ENCODE measurements at regions not wholly inside any gene's neighbourhood (a gene's known extent, or its start where the extent isn't known, plus 50 kb on each side); places are given as distances from the start of the nearest gene placed in this dataset.

DNA sequence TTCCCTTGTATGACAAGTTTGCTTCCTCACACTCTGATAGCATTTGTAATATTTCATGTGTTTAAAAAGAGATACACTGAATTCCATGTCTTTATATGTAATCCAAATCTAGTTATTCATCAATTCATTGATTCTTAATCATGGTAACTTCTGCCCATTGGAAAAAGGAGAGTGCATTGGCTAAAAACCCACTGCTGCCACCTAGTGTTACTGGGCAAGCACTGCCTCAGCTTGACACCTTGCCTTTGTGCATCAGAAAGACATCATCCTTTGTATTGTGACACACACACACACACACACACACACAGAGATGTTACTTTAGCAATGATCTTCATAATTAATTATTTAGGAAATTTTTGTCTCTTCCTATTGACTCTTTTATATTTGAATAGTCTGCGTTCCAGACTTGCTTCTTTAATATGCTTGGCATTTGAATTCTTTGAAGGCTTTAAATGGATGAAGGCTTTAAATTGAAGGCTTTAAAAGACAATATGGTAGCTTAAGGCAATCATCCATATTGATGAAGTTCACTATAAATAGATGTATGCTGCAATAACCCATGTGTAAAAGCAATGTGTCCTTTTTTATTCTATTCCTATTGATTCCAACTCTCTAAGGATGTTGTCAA is 414.2 kb upstream of the CHST9 start:
- ATAC-seq (no peak), DNase-seq (peak; percentile 49)
- H3K36me3 Mint-ChIP-seq (ENCODE audit: low read depth): no peaks in the 10 kb centered on the region
- ChIA-PET CTCF (interaction anchor here (0.9 to 1.2 kb wide), 2 partner anchors 10 to 13 kb away, joined by 3 to 4 read pairs; no protein-coding TSS in a partner anchor), POLR2A (no interaction called here)
- H3K27me3 Mint-ChIP-seq: no peaks in the 10 kb centered on the region
- H3K27ac Mint-ChIP-seq: no peak overlapping the region
- H3K4me3 Mint-ChIP-seq: no peak overlapping the region
- no peaks in the 10 kb centered on the region for H3K4me1 Mint-ChIP-seq (ENCODE audit: low read depth)
- no peaks in the 10 kb centered on the region for H3K9me3 Mint-ChIP-seq
- intact Hi-C loops (cut with micrococcal nuclease): no loop called here
- TF ChIP-seq, protein P1, sequence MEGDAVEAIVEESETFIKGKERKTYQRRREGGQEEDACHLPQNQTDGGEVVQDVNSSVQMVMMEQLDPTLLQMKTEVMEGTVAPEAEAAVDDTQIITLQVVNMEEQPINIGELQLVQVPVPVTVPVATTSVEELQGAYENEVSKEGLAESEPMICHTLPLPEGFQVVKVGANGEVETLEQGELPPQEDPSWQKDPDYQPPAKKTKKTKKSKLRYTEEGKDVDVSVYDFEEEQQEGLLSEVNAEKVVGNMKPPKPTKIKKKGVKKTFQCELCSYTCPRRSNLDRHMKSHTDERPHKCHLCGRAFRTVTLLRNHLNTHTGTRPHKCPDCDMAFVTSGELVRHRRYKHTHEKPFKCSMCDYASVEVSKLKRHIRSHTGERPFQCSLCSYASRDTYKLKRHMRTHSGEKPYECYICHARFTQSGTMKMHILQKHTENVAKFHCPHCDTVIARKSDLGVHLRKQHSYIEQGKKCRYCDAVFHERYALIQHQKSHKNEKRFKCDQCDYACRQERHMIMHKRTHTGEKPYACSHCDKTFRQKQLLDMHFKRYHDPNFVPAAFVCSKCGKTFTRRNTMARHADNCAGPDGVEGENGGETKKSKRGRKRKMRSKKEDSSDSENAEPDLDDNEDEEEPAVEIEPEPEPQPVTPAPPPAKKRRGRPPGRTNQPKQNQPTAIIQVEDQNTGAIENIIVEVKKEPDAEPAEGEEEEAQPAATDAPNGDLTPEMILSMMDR (IDR thresholded peaks at IDR 0.05): peak; percentile 67

DNA sequence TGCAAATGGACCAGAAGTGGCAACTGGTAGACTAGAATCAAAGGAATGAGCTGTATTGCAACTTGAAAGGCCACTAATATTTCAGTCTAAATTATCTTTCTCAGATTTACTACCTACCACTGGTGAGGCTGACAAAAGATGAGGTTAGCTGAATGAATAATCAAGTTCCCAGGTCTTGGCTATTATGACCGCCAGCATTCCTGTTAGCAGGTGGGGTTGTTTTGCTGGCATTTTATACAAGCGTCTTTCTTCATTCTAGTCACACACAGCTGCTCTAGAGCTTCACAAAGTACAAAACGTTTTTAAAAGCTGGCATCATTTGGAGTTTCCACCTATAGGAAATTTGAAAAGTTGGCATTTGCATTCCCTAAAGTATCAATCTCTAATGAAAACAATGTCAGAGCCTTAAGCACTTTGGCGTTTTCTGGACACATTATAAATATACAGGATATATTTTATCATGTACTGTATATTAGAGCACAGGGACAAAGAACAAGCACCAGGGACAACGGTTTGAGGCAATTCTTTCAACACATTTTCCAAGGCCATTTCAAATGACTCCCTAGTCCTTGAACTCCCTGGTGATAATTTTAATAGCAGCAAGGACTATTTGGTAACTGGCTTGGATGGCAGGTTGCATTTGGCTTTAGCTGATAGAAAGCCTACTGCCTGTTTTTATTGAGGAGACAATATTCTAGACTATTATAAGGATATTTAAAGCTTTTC is 410.2 kb upstream of the CHST9 start:
- Mint-ChIP-seq H3K9me3 (peaks cover 3% of the 10 kb centered on the region), H3K4me1 (ENCODE audit: low read depth) (no peaks in the 10 kb centered on the region), H3K27me3 (no peaks in the 10 kb centered on the region), H3K4me3 (no peak overlapping the region), H3K27ac (no peak overlapping the region), H3K36me3 (ENCODE audit: low read depth) (no peaks in the 10 kb centered on the region)
- ATAC-seq: no peak
- CTCF ChIA-PET: interaction anchor here (1.0 kb wide), 1 partner anchor 13 kb away, joined by 3 read pairs; no protein-coding TSS in a partner anchor
- TF ChIP-seq, protein P1 (IDR thresholded peaks at IDR 0.05): no peak
- intact Hi-C loops (cut with micrococcal nuclease): no loop called here
- POLR2A ChIA-PET: no interaction called here
- DNase-seq: no peak

DNA sequence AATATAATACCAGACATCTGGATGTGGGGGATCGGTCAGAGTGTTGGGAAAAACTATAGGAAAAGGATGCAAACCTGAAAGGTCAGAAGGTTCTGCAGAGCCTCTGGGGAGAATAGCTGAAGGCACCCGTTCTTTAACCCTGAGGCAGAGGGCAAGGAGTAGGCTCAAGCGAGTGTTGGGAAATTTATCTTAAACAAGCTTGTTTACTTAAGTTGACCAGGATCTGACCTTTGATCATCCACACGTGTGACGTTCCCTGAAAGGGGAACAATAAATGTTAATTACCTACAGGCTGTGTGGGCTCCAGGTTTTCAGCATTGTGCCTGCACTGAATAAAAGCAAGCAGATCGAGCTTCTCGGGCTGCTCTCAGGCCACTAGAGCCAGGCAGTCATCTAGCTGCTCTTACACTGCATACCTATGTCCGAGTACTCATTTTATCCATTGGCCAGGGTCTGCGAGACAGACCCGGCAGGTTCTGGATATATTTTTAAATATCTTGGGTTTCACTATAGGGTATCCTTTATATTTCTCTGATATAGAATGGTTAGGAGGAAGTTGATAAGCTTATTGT is 400.6 kb upstream of the CHST9 start:
- no peaks in the 10 kb centered on the region for H3K4me1 Mint-ChIP-seq (ENCODE audit: low read depth)
- no peaks in the 10 kb centered on the region for H3K27me3 Mint-ChIP-seq
- TF ChIP-seq, protein P1 (IDR thresholded peaks at IDR 0.05): no peak
- no peak overlapping the region for H3K4me3 Mint-ChIP-seq
- ChIA-PET CTCF (interaction anchor here (1.0 kb wide), 1 partner anchor 14 kb away, joined by 3 read pairs; no protein-coding TSS in a partner anchor), POLR2A (no interaction called here)
- H3K27ac Mint-ChIP-seq: no peak overlapping the region
- intact Hi-C loops (cut with micrococcal nuclease): no loop called here
- DNase-seq (no peak), ATAC-seq (no peak)
- no peaks in the 10 kb centered on the region for H3K36me3 Mint-ChIP-seq (ENCODE audit: low read depth)
- H3K9me3 Mint-ChIP-seq: peaks cover 10% of the 10 kb centered on the region

DNA sequence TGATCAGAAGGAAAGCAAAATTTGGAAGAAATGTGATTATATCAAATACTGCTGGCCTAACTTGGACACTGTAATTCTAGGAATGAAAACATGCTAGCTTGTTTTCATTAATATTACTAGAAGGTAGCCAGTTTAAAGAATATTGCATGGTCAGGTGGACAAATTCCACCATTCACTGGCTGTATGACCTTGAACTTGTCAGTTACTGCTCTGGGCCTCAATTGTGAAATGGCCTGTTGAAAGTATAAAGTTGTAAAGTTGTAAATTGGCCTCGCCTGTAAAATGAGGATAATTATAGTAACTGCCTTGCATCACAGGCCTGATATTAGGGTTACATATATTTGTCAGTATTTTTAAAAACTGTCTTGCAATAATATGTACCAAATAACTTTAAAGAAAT is 398.4 kb upstream of the CHST9 start:
- POLR2A ChIA-PET: no interaction called here
- no peak overlapping the region for H3K27ac Mint-ChIP-seq

More for the DNA sequence above, 398.4 kb upstream of the CHST9 start:
- intact Hi-C loops (cut with micrococcal nuclease): no loop called here
- H3K4me3 Mint-ChIP-seq: no peak overlapping the region
- H3K36me3 Mint-ChIP-seq (ENCODE audit: low read depth): no peaks in the 10 kb centered on the region
- CTCF ChIA-PET: no interaction called here
- no peak for ATAC-seq
- TF ChIP-seq, protein P1 (IDR thresholded peaks at IDR 0.05): no peak
- no peaks in the 10 kb centered on the region for H3K4me1 Mint-ChIP-seq (ENCODE audit: low read depth)
- H3K27me3 Mint-ChIP-seq: no peaks in the 10 kb centered on the region
- peaks cover 10% of the 10 kb centered on the region for H3K9me3 Mint-ChIP-seq
- no peak for DNase-seq

All from activated CD8-positive, alpha-beta T cell treated with anti-CD3 and anti-CD28 coated beads for 36 hours (primary cell).